ENCODE measurements at regions not wholly inside any gene's neighbourhood (a gene's known extent, or its start where the extent isn't known, plus 50 kb on each side); places are given as distances from the start of the nearest gene placed in this dataset.
"Not testable (repeated sequence)": the region's sequence is repeated elsewhere in the genome, so short reads cannot be mapped to it uniquely, and the experiment has no call there.

- H3K27ac ChIP-seq (ENCODE audit: low read depth in 1 of 2, low read length in 2 of 2); DNase-seq; H3K36me3 ChIP-seq (ENCODE audit: control insufficient read depth in 1 of 2, insufficient read depth in 2 of 2, low read length in 1 of 2); H3K9me3 ChIP-seq (ENCODE audit: control insufficient read depth, low read length); ATAC-seq (ENCODE audit: low FRiP score); H3K27me3 ChIP-seq (ENCODE audit: control insufficient read depth in 1 of 2, insufficient read depth in 2 of 2, low read length in 1 of 2); H3K4me1 ChIP-seq (ENCODE audit: control insufficient read depth in 1 of 2, insufficient read depth in 2 of 2, low read length in 2 of 2); H3K4me3 ChIP-seq (ENCODE audit: low read length in 2 of 2); intact Hi-C loops (cut with DNase I): not testable (repeated sequence)
- WGBS, 2 donors = no CpG with 5 or more reads among the region's 14 CpGs
Measured at GRCh38 chr2:87534273-87534889, 213.5 kb upstream of the PLGLB2 start.

GRCh38 chr2:87536427-87536826 lies 211.5 kb upstream of the PLGLB2 start:
- H3K27ac ChIP-seq (ENCODE audit: low read depth in 1 of 2, low read length in 2 of 2); H3K9me3 ChIP-seq (ENCODE audit: control insufficient read depth, low read length); H3K36me3 ChIP-seq (ENCODE audit: control insufficient read depth in 1 of 2, insufficient read depth in 2 of 2, low read length in 1 of 2); ATAC-seq (ENCODE audit: low FRiP score); intact Hi-C loops (cut with DNase I); DNase-seq; H3K4me1 ChIP-seq (ENCODE audit: control insufficient read depth in 1 of 2, insufficient read depth in 2 of 2, low read length in 2 of 2); H3K4me3 ChIP-seq (ENCODE audit: low read length in 2 of 2); H3K27me3 ChIP-seq (ENCODE audit: control insufficient read depth in 1 of 2, insufficient read depth in 2 of 2, low read length in 1 of 2): not testable (repeated sequence)
- WGBS, 2 donors = 83% methylated on average over 2 of the region's 5 CpGs; no CpG with 5 or more reads in 1 of the 2 donors

GRCh38 chr2:87537251-87537671 lies 210.6 kb upstream of the PLGLB2 start:
- H3K4me1 ChIP-seq (ENCODE audit: control insufficient read depth in 1 of 2, insufficient read depth in 2 of 2, low read length in 2 of 2); H3K27me3 ChIP-seq (ENCODE audit: control insufficient read depth in 1 of 2, insufficient read depth in 2 of 2, low read length in 1 of 2); H3K9me3 ChIP-seq (ENCODE audit: control insufficient read depth, low read length); ATAC-seq (ENCODE audit: low FRiP score); H3K27ac ChIP-seq (ENCODE audit: low read depth in 1 of 2, low read length in 2 of 2); H3K36me3 ChIP-seq (ENCODE audit: control insufficient read depth in 1 of 2, insufficient read depth in 2 of 2, low read length in 1 of 2); H3K4me3 ChIP-seq (ENCODE audit: low read length in 2 of 2); DNase-seq; intact Hi-C loops (cut with DNase I): not testable (repeated sequence)
- 96 to 98% methylated on average over 4 of the region's 8 CpGs for WGBS, 2 donors

- H3K4me3 ChIP-seq (ENCODE audit: low read length in 2 of 2); H3K36me3 ChIP-seq (ENCODE audit: control insufficient read depth in 1 of 2, insufficient read depth in 2 of 2, low read length in 1 of 2); intact Hi-C loops (cut with DNase I); H3K27me3 ChIP-seq (ENCODE audit: control insufficient read depth in 1 of 2, insufficient read depth in 2 of 2, low read length in 1 of 2); H3K9me3 ChIP-seq (ENCODE audit: control insufficient read depth, low read length); H3K4me1 ChIP-seq (ENCODE audit: control insufficient read depth in 1 of 2, insufficient read depth in 2 of 2, low read length in 2 of 2); DNase-seq; ATAC-seq (ENCODE audit: low FRiP score); H3K27ac ChIP-seq (ENCODE audit: low read depth in 1 of 2, low read length in 2 of 2): not testable (repeated sequence)
- 87 to 95% methylated on average over 4 to 6 of the region's 12 CpGs for WGBS, 2 donors
Measured at GRCh38 chr2:87538268-87538667, 209.6 kb upstream of the PLGLB2 start.

- H3K9me3 ChIP-seq (ENCODE audit: control insufficient read depth, low read length); DNase-seq; H3K4me1 ChIP-seq (ENCODE audit: control insufficient read depth in 1 of 2, insufficient read depth in 2 of 2, low read length in 2 of 2); H3K36me3 ChIP-seq (ENCODE audit: control insufficient read depth in 1 of 2, insufficient read depth in 2 of 2, low read length in 1 of 2); ATAC-seq (ENCODE audit: low FRiP score); H3K4me3 ChIP-seq (ENCODE audit: low read length in 2 of 2); intact Hi-C loops (cut with DNase I); H3K27me3 ChIP-seq (ENCODE audit: control insufficient read depth in 1 of 2, insufficient read depth in 2 of 2, low read length in 1 of 2); H3K27ac ChIP-seq (ENCODE audit: low read depth in 1 of 2, low read length in 2 of 2): not testable (repeated sequence)
- 96 to 97% methylated on average over 10 to 11 of the region's 15 CpGs for WGBS, 2 donors
Measured at GRCh38 chr2:87539151-87539943, 208.5 kb upstream of the PLGLB2 start.

- H3K27ac ChIP-seq (ENCODE audit: low read depth in 1 of 2, low read length in 2 of 2); H3K36me3 ChIP-seq (ENCODE audit: control insufficient read depth in 1 of 2, insufficient read depth in 2 of 2, low read length in 1 of 2); H3K4me1 ChIP-seq (ENCODE audit: control insufficient read depth in 1 of 2, insufficient read depth in 2 of 2, low read length in 2 of 2); H3K27me3 ChIP-seq (ENCODE audit: control insufficient read depth in 1 of 2, insufficient read depth in 2 of 2, low read length in 1 of 2); H3K9me3 ChIP-seq (ENCODE audit: control insufficient read depth, low read length); intact Hi-C loops (cut with DNase I); H3K4me3 ChIP-seq (ENCODE audit: low read length in 2 of 2); DNase-seq; ATAC-seq (ENCODE audit: low FRiP score): not testable (repeated sequence)
- WGBS, 2 donors = 73% methylated on average over 1 of the region's 3 CpGs; no CpG with 5 or more reads in 1 of the 2 donors
Measured at GRCh38 chr2:87540242-87540641, 207.6 kb upstream of the PLGLB2 start.

GRCh38 chr2:87542599-87543174 lies 205.2 kb upstream of the PLGLB2 start:
- not testable (repeated sequence) for H3K4me1 ChIP-seq (ENCODE audit: control insufficient read depth in 1 of 2, insufficient read depth in 2 of 2, low read length in 2 of 2)
- 66 to 69% methylated on average over 4 to 6 of the region's 8 CpGs for WGBS, 2 donors

GRCh38 chr2:87543797-87544196 lies 204.1 kb upstream of the PLGLB2 start:
- H3K27ac ChIP-seq (ENCODE audit: low read depth in 1 of 2, low read length in 2 of 2); H3K4me3 ChIP-seq (ENCODE audit: low read length in 2 of 2); DNase-seq; intact Hi-C loops (cut with DNase I); H3K27me3 ChIP-seq (ENCODE audit: control insufficient read depth in 1 of 2, insufficient read depth in 2 of 2, low read length in 1 of 2); H3K9me3 ChIP-seq (ENCODE audit: control insufficient read depth, low read length); ATAC-seq (ENCODE audit: low FRiP score); H3K4me1 ChIP-seq (ENCODE audit: control insufficient read depth in 1 of 2, insufficient read depth in 2 of 2, low read length in 2 of 2); H3K36me3 ChIP-seq (ENCODE audit: control insufficient read depth in 1 of 2, insufficient read depth in 2 of 2, low read length in 1 of 2): not testable (repeated sequence)
- WGBS, 2 donors = no CpG with 5 or more reads among the region's 1 CpG

More at GRCh38 chr2:87542599-87543174, 205.2 kb upstream of the PLGLB2 start:
- H3K27ac ChIP-seq (ENCODE audit: low read depth in 1 of 2, low read length in 2 of 2); DNase-seq; intact Hi-C loops (cut with DNase I); ATAC-seq (ENCODE audit: low FRiP score); H3K27me3 ChIP-seq (ENCODE audit: control insufficient read depth in 1 of 2, insufficient read depth in 2 of 2, low read length in 1 of 2); H3K4me3 ChIP-seq (ENCODE audit: low read length in 2 of 2); H3K36me3 ChIP-seq (ENCODE audit: control insufficient read depth in 1 of 2, insufficient read depth in 2 of 2, low read length in 1 of 2); H3K9me3 ChIP-seq (ENCODE audit: control insufficient read depth, low read length): not testable (repeated sequence)

Data from aorta (tissue), 5 donors.